ENCODE measurements at regions not wholly inside any gene's neighbourhood (a gene's known extent, or its start where the extent isn't known, plus 50 kb on each side); places are given as distances from the start of the nearest gene placed in this dataset.

DNA sequence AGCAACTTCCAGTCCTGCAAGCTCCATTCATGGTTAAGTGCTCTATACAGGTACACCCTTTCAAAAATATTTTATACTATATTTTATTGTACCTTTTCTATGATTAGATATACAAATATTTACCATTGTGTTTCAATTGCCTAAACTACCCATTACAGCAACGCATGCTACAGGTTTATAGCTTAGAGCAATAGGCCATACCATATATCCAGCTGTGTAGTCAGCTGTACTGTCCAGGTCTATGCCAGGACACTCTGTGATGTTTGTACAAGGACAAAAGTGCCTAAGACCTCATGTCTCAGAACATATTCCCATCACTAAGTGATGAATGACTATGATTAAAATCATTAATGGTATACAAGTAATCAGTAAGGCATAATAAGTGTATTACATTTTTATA, 368.7 kb downstream of the CMPK2 start:
- Histone ChIP-seq H3K4me1 (ENCODE audit: control insufficient read depth in 2 of 2, insufficient read depth in 2 of 2, low read length in 2 of 2) (no peaks in the 10 kb centered on the region), H3K36me3 (ENCODE audit: control insufficient read depth in 2 of 2, insufficient read depth in 2 of 2, low read length in 1 of 2) (no peaks in the 10 kb centered on the region), H3K27me3 (ENCODE audit: control insufficient read depth in 2 of 2, insufficient read depth in 1 of 2, low read length in 1 of 2) (no peaks in the 10 kb centered on the region), H3K4me3 (ENCODE audit: low read length in 2 of 2) (no peak overlapping the region), H3K27ac (ENCODE audit: low read depth in 1 of 2, low read length in 1 of 2) (no peak overlapping the region), H3K9me3 (ENCODE audit: control insufficient read depth in 2 of 2, insufficient read depth in 1 of 2, low read length in 1 of 2) (no peaks in the 10 kb centered on the region)
- WGBS: 99% methylated on average over 1 of the region's 1 CpG
- DNase-seq (ENCODE audit: low read depth in 6 of 9, low spot score in 9 of 9): no peak

DNA sequence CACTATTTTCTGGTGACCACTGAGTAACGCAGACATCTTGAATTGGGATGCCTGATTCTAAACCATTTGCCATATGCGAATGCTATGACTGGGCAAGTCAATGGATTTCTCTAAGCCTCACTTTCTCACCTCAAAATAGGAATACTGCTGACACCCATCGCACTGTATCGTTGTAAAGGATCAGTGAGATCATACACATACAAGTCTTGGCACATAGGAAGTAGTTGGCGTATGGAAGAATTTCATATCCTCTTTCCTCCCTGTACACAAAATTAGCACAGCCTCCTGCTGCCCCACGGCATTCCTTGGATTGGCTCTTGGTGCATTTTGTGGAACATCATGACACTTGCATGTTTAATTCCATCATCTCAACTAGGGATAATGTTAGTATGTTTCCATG, 366.9 kb downstream of the CMPK2 start:
- Histone ChIP-seq H3K9me3 (ENCODE audit: control insufficient read depth in 2 of 2, insufficient read depth in 1 of 2, low read length in 1 of 2) (no peaks in the 10 kb centered on the region), H3K4me1 (ENCODE audit: control insufficient read depth in 2 of 2, insufficient read depth in 2 of 2, low read length in 2 of 2) (no peaks in the 10 kb centered on the region), H3K36me3 (ENCODE audit: control insufficient read depth in 2 of 2, insufficient read depth in 2 of 2, low read length in 1 of 2) (no peaks in the 10 kb centered on the region), H3K27ac (ENCODE audit: low read depth in 1 of 2, low read length in 1 of 2) (no peak overlapping the region), H3K4me3 (ENCODE audit: low read length in 2 of 2) (no peak overlapping the region), H3K27me3 (ENCODE audit: control insufficient read depth in 2 of 2, insufficient read depth in 1 of 2, low read length in 1 of 2) (no peaks in the 10 kb centered on the region)
- no peak for DNase-seq (ENCODE audit: low read depth in 6 of 9, low spot score in 9 of 9)
- WGBS: 98% methylated on average over 6 of the region's 6 CpGs

DNA sequence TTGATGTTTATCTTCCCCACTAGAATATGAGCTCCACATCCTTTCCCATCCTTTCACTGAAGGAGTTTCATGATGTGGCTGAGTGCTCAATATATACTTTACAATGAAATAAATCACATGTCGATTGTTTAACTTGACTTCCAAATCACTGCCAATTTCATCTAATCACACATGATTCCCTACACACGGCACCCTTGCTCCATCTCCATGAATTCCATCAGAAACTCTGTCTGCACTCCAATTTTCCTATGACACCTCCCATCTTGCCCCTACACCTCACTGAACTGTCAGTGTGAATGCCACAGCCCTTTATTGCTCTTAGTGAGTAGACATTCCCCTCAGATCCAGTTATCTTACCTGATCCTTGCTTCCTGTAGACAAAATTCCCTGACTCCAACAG, 366.0 kb downstream of the CMPK2 start:
- no peaks in the 10 kb centered on the region for H3K9me3 ChIP-seq (ENCODE audit: control insufficient read depth in 2 of 2, insufficient read depth in 1 of 2, low read length in 1 of 2)
- no peaks in the 10 kb centered on the region for H3K36me3 ChIP-seq (ENCODE audit: control insufficient read depth in 2 of 2, insufficient read depth in 2 of 2, low read length in 1 of 2)
- no peak for DNase-seq (ENCODE audit: low read depth in 6 of 9, low spot score in 9 of 9)
- no peak overlapping the region for H3K4me3 ChIP-seq (ENCODE audit: low read length in 2 of 2)
- no peaks in the 10 kb centered on the region for H3K27me3 ChIP-seq (ENCODE audit: control insufficient read depth in 2 of 2, insufficient read depth in 1 of 2, low read length in 1 of 2)
- 94% methylated on average over 2 of the region's 2 CpGs for WGBS
- H3K27ac ChIP-seq (ENCODE audit: low read depth in 1 of 2, low read length in 1 of 2): no peak overlapping the region
- no peaks in the 10 kb centered on the region for H3K4me1 ChIP-seq (ENCODE audit: control insufficient read depth in 2 of 2, insufficient read depth in 2 of 2, low read length in 2 of 2)

DNA sequence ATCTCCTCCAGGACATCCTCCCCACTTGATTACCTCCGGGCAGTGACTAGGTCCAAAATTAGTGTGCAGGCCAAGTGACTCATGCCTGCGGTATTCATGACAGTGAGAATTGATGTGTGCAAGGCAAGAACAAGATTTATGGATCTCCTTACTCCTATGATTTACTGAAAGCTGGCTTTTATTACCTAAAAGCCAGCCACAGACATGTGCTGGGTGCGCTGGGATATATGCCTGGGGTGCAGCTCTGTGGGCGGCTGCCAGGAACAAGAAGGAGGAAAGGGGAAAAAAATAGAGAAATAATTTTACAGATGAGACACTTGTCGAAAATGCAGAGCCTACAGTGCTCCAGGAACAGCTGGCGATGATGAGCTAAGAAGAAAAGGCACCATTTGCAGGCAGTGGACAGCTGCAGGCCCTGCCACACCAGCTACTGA, 359.3 kb downstream of the CMPK2 start:
- H3K4me3 ChIP-seq (ENCODE audit: low read length in 2 of 2): no peak overlapping the region
- no peaks in the 10 kb centered on the region for H3K9me3 ChIP-seq (ENCODE audit: control insufficient read depth in 2 of 2, insufficient read depth in 1 of 2, low read length in 1 of 2)
- H3K36me3 ChIP-seq (ENCODE audit: control insufficient read depth in 2 of 2, insufficient read depth in 2 of 2, low read length in 1 of 2): no peaks in the 10 kb centered on the region
- H3K4me1 ChIP-seq (ENCODE audit: control insufficient read depth in 2 of 2, insufficient read depth in 2 of 2, low read length in 2 of 2): no peaks in the 10 kb centered on the region
- 59% methylated on average over 6 of the region's 6 CpGs for WGBS
- no peak overlapping the region for H3K27ac ChIP-seq (ENCODE audit: low read depth in 1 of 2, low read length in 1 of 2)
- no peak for DNase-seq (ENCODE audit: low read depth in 6 of 9, low spot score in 9 of 9)
- no peaks in the 10 kb centered on the region for H3K27me3 ChIP-seq (ENCODE audit: control insufficient read depth in 2 of 2, insufficient read depth in 1 of 2, low read length in 1 of 2)

DNA sequence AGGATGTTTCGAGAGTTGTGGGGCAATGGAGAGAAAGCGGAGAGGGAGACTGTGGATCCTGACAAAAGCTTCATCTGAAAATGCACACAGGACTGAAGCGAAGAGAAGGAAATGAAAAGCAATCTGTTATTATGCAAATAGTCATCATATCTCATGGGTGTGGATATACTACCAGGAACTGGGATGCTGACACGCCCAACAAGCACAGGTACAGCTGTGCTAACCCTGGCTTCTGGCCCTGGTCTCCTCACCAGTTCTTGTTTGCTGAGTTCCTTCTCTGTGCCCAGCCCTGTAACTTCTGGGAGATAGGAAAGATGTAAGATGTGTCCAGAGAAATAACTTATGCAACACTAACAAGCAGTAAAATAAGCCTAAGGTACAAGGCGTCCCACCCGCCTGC, 358.8 kb downstream of the CMPK2 start:
- Histone ChIP-seq H3K27me3 (ENCODE audit: control insufficient read depth in 2 of 2, insufficient read depth in 1 of 2, low read length in 1 of 2) (no peaks in the 10 kb centered on the region), H3K36me3 (ENCODE audit: control insufficient read depth in 2 of 2, insufficient read depth in 2 of 2, low read length in 1 of 2) (no peaks in the 10 kb centered on the region)
- 77% methylated on average over 6 of the region's 6 CpGs for WGBS

DNA sequence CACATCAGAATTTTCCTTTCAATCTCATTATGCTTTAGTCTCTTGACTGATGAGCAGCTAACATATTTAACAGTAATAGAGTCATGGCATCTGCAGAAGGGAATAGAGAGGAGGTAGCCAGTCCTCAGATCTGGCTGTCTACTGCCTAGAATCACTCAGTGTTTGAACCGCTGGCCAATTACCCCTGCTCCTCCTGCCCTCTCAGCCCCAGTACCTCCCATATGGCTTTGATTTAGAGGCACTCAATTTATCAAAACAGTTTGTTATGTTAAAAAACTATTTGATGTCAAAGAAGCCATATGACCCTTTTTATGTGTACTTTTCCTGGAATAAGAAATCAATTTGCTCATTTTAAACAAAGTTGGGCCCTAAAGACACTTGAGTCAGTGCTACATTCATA, 355.2 kb downstream of the CMPK2 start:
- no peak for DNase-seq (ENCODE audit: low read depth in 6 of 9, low spot score in 9 of 9)
- Histone ChIP-seq H3K4me1 (ENCODE audit: control insufficient read depth in 2 of 2, insufficient read depth in 2 of 2, low read length in 2 of 2) (no peaks in the 10 kb centered on the region), H3K4me3 (ENCODE audit: low read length in 2 of 2) (no peak overlapping the region), H3K36me3 (ENCODE audit: control insufficient read depth in 2 of 2, insufficient read depth in 2 of 2, low read length in 1 of 2) (no peaks in the 10 kb centered on the region), H3K27ac (ENCODE audit: low read depth in 1 of 2, low read length in 1 of 2) (no peak overlapping the region), H3K9me3 (ENCODE audit: control insufficient read depth in 2 of 2, insufficient read depth in 1 of 2, low read length in 1 of 2) (no peaks in the 10 kb centered on the region), H3K27me3 (ENCODE audit: control insufficient read depth in 2 of 2, insufficient read depth in 1 of 2, low read length in 1 of 2) (no peaks in the 10 kb centered on the region)
- WGBS: 96% methylated on average over 1 of the region's 1 CpG

More for the DNA sequence above, 358.8 kb downstream of the CMPK2 start:
- DNase-seq (ENCODE audit: low read depth in 6 of 9, low spot score in 9 of 9): no peak
- H3K9me3 ChIP-seq (ENCODE audit: control insufficient read depth in 2 of 2, insufficient read depth in 1 of 2, low read length in 1 of 2): no peaks in the 10 kb centered on the region
- H3K27ac ChIP-seq (ENCODE audit: low read depth in 1 of 2, low read length in 1 of 2): no peak overlapping the region
- H3K4me1 ChIP-seq (ENCODE audit: control insufficient read depth in 2 of 2, insufficient read depth in 2 of 2, low read length in 2 of 2): no peaks in the 10 kb centered on the region
- no peak overlapping the region for H3K4me3 ChIP-seq (ENCODE audit: low read length in 2 of 2)

DNA sequence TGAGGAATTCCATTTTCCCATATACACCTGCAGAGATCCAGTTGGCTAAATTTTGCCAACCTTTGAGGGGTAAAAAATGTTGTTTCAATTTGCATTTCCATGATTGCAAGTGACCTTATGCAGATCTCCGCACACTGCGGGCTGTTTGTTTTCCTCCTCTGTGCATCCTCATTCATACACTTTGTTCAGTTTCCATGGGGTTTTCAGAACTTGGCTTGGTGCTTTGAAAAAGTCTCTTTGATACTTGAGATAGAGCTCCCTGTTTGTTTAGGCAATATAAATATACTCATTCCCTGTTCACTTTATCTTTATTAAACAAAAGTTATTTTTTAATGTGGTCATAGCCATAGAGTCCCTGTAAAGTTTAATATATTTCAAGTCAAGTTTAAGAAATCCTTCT, 353.1 kb downstream of the CMPK2 start:
- H3K36me3 ChIP-seq (ENCODE audit: control insufficient read depth in 2 of 2, insufficient read depth in 2 of 2, low read length in 1 of 2): no peaks in the 10 kb centered on the region
- no peak overlapping the region for H3K27ac ChIP-seq (ENCODE audit: low read depth in 1 of 2, low read length in 1 of 2)
- DNase-seq (ENCODE audit: low read depth in 6 of 9, low spot score in 9 of 9): no peak
- 98% methylated on average over 2 of the region's 2 CpGs for WGBS
- no peaks in the 10 kb centered on the region for H3K27me3 ChIP-seq (ENCODE audit: control insufficient read depth in 2 of 2, insufficient read depth in 1 of 2, low read length in 1 of 2)
- H3K4me3 ChIP-seq (ENCODE audit: low read length in 2 of 2): no peak overlapping the region
- H3K4me1 ChIP-seq (ENCODE audit: control insufficient read depth in 2 of 2, insufficient read depth in 2 of 2, low read length in 2 of 2): no peaks in the 10 kb centered on the region
- H3K9me3 ChIP-seq (ENCODE audit: control insufficient read depth in 2 of 2, insufficient read depth in 1 of 2, low read length in 1 of 2): no peaks in the 10 kb centered on the region

DNA sequence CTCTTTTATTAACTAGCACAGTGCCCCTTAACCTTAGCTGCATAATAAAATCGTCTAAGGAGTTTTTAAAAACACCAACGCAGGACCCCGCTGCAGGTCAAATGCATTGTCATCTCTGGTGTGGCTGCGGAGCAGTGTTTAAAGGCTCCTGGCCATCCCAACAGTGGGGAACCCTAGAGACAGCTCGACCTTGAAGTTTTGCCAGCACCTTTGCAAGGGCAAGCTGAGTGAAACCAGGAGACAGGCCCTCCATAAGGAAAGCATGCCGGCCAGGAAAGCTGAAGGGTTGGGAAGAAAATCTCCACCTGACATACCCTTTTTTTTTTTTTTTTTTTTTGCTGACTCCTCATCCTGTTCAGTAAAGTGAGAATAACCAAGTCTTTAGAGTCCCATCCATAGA, 349.0 kb downstream of the CMPK2 start:
- 76% methylated on average over 6 of the region's 6 CpGs for WGBS
- no peak for DNase-seq (ENCODE audit: low read depth in 6 of 9, low spot score in 9 of 9)

DNA sequence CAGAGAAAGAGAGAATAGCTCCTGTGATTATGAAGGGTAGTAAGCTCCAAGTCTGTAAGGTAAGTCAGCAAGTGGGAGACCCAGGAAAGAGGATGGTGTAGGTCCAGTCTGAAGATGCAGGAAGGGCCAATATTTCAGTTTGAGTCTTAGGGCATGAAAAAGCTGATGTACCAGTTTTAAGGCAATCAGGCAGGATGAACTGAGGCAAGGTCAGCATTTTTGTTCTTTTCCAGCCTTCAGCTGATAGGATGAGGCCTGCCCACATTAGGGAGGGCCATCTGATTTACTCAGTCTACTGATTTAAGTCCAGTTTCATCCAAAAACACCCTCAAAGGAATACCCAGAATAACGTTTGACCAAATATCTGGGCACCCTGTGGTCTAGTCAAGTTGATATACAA, 347.3 kb downstream of the CMPK2 start:
- H3K36me3 ChIP-seq (ENCODE audit: control insufficient read depth in 2 of 2, insufficient read depth in 2 of 2, low read length in 1 of 2): no peaks in the 10 kb centered on the region
- no peaks in the 10 kb centered on the region for H3K4me1 ChIP-seq (ENCODE audit: control insufficient read depth in 2 of 2, insufficient read depth in 2 of 2, low read length in 2 of 2)
- H3K27me3 ChIP-seq (ENCODE audit: control insufficient read depth in 2 of 2, insufficient read depth in 1 of 2, low read length in 1 of 2): no peaks in the 10 kb centered on the region
- no peaks in the 10 kb centered on the region for H3K9me3 ChIP-seq (ENCODE audit: control insufficient read depth in 2 of 2, insufficient read depth in 1 of 2, low read length in 1 of 2)
- DNase-seq (ENCODE audit: low read depth in 6 of 9, low spot score in 9 of 9): no peak
- 77% methylated on average over 1 of the region's 1 CpG for WGBS
- H3K4me3 ChIP-seq (ENCODE audit: low read length in 2 of 2): no peak overlapping the region
- H3K27ac ChIP-seq (ENCODE audit: low read depth in 1 of 2, low read length in 1 of 2): no peak overlapping the region

More for the DNA sequence above, 349.0 kb downstream of the CMPK2 start:
- H3K27me3 ChIP-seq (ENCODE audit: control insufficient read depth in 2 of 2, insufficient read depth in 1 of 2, low read length in 1 of 2): no peaks in the 10 kb centered on the region
- no peaks in the 10 kb centered on the region for H3K36me3 ChIP-seq (ENCODE audit: control insufficient read depth in 2 of 2, insufficient read depth in 2 of 2, low read length in 1 of 2)
- no peaks in the 10 kb centered on the region for H3K9me3 ChIP-seq (ENCODE audit: control insufficient read depth in 2 of 2, insufficient read depth in 1 of 2, low read length in 1 of 2)
- H3K27ac ChIP-seq (ENCODE audit: low read depth in 1 of 2, low read length in 1 of 2): no peak overlapping the region
- no peak overlapping the region for H3K4me3 ChIP-seq (ENCODE audit: low read length in 2 of 2)
- H3K4me1 ChIP-seq (ENCODE audit: control insufficient read depth in 2 of 2, insufficient read depth in 2 of 2, low read length in 2 of 2): no peaks in the 10 kb centered on the region

DNA sequence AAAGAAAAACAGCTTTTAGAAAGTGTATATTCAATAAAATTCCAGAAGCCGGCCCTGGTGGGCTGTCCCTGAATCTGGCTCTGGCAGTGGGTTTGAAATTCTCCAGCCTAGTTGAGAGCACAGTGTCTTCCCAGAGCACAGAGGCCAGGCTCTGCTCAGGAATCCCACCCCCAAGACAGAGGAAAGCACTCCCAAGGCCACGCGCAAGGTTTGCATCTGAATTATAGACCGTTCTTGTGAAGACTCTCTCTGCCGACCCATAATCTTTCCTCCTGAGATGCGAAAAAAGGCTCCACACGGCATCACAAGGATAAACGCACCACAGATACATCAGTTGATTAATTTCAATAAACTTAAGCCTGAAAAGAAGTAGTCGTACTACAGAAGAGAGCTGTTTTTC, 342.2 kb downstream of the CMPK2 start:
- H3K4me3 ChIP-seq (ENCODE audit: low read length in 2 of 2): no peak overlapping the region
- H3K36me3 ChIP-seq (ENCODE audit: control insufficient read depth in 2 of 2, insufficient read depth in 2 of 2, low read length in 1 of 2): no peaks in the 10 kb centered on the region
- DNase-seq (ENCODE audit: low read depth in 6 of 9, low spot score in 9 of 9): no peak
- H3K27me3 ChIP-seq (ENCODE audit: control insufficient read depth in 2 of 2, insufficient read depth in 1 of 2, low read length in 1 of 2): no peaks in the 10 kb centered on the region
- 78% methylated on average over 9 of the region's 9 CpGs for WGBS
- H3K27ac ChIP-seq (ENCODE audit: low read depth in 1 of 2, low read length in 1 of 2): no peak overlapping the region
- no peaks in the 10 kb centered on the region for H3K4me1 ChIP-seq (ENCODE audit: control insufficient read depth in 2 of 2, insufficient read depth in 2 of 2, low read length in 2 of 2)
- H3K9me3 ChIP-seq (ENCODE audit: control insufficient read depth in 2 of 2, insufficient read depth in 1 of 2, low read length in 1 of 2): no peaks in the 10 kb centered on the region
